Transverse colon (tissue), 4 donors: ENCODE measurements at regions not wholly inside any gene's neighbourhood (a gene's known extent, or its start where the extent isn't known, plus 50 kb on each side); places are given as distances from the start of the nearest gene placed in this dataset.

ENCODE experiments used
- EP300 ChIP-seq: sonication (generic); formaldehyde crosslinking; IDR thresholded peaks from one replicate; pipeline ENCODE4 v1.6.1; 2017; ENCODE audit warnings: antibody characterized with exemption, low read depth
- POLR2A ChIP-seq: fragments of 450-650 bp; IDR thresholded peaks from one replicate; pipeline ENCODE4 v1.6.1; 2016; ENCODE audit warnings: antibody characterized with exemption, mild to moderate bottlenecking, moderate library complexity
- POLR2AphosphoS5 ChIP-seq, 3 donors: sonication (generic); formaldehyde crosslinking; IDR thresholded peaks; one replicate each; pipeline ENCODE4 v1.6.1; 2016; ENCODE audit warnings: antibody characterized with exemption in 3 of 3
- TF ChIP-seq, protein P1 (sequence below), 5 experiments: fragments of 200-600 bp in 3 of 5; fragments of 450-650 bp in 2 of 5; sonication (generic) in 3 of 5; IDR thresholded peaks; 1 replicate in 2 of 5; 2 replicates in 3 of 5; pipeline ENCODE4 v1.5.1; 2016 to 2017; ENCODE audit warnings: antibody characterized with exemption in 5 of 5, inconsistent platforms in 3 of 5, mild to moderate bottlenecking in 2 of 5, moderate library complexity in 1 of 5

DNA sequence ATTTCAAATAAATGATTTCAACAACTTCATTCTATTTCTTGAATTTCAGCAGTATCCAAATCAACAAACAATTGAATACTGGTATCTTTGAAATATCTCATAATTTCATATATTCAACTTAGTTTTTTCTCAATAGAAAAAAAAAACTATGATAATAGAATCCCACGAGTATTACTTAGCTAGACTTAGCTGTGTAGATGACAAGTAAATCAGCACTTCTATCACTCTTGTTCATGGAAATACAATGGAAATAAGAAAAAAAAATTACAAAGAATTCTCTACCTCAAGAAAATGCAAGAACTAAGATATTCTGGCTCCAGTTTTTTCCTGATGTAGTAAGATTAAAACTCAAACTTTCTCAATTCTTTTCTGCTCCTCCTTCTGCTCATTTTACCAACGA, 256.2 kb upstream of the KYNU start:
- TF ChIP-seq, protein P1, sequence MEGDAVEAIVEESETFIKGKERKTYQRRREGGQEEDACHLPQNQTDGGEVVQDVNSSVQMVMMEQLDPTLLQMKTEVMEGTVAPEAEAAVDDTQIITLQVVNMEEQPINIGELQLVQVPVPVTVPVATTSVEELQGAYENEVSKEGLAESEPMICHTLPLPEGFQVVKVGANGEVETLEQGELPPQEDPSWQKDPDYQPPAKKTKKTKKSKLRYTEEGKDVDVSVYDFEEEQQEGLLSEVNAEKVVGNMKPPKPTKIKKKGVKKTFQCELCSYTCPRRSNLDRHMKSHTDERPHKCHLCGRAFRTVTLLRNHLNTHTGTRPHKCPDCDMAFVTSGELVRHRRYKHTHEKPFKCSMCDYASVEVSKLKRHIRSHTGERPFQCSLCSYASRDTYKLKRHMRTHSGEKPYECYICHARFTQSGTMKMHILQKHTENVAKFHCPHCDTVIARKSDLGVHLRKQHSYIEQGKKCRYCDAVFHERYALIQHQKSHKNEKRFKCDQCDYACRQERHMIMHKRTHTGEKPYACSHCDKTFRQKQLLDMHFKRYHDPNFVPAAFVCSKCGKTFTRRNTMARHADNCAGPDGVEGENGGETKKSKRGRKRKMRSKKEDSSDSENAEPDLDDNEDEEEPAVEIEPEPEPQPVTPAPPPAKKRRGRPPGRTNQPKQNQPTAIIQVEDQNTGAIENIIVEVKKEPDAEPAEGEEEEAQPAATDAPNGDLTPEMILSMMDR (IDR thresholded peaks at IDR 0.05) = no peak
- TF ChIP-seq POLR2AphosphoS5 (IDR thresholded peaks at IDR 0.05) (no peak), POLR2A (no peak), EP300 (no peak)
